Pancreas (tissue), 10 donors: ENCODE measurements at regions not wholly inside any gene's neighbourhood (a gene's known extent, or its start where the extent isn't known, plus 50 kb on each side); places are given as distances from the start of the nearest gene placed in this dataset.

Experiments used
- ATAC-seq, 4 donors: fragments of 200-7000 bp; cut with Tn5 transposase; one replicate each; pipeline versions ENCODE4 v1.8.0 to v1.9.1; 2020; ENCODE audit warnings: mild to moderate bottlenecking in 4 of 4, moderate library complexity in 4 of 4
- DNase-seq, 6 donors: peaks; one replicate each; pipeline ENCODE4 v3.0.0-alpha.2; 2020
- FAIRE-seq: peaks from 2 replicates; lab custom pipeline; 2012; peaks lifted over from hg19 to GRCh38; lab: Jason Lieb, UNC
- H3K27ac ChIP-seq, 4 donors: fragments of 200-600 bp; sonication (generic); 1 replicate in 3 of 4; 2 replicates in 1 of 4; pipeline versions ENCODE4 v1.5.0 to v1.8.0; 2020
- H3K27me3 ChIP-seq, 4 donors: fragments of 200-600 bp; one replicate each; pipeline ENCODE4 v1.8.0; 2021
- H3K36me3 ChIP-seq, 3 donors: fragments of 200-600 bp; sonication (generic) in 1 of 3; one replicate each; pipeline versions ENCODE4 v1.5.0 to v1.8.0; 2020 to 2021
- H3K4me1 ChIP-seq, 3 donors: fragments of 200-600 bp; one replicate each; pipeline ENCODE4 v1.8.0; 2021
- H3K4me3 ChIP-seq, 4 donors: fragments of 200-600 bp; sonication (generic) in 2 of 4; one replicate each; pipeline versions ENCODE4 v1.5.0 to v1.8.0; 2020 to 2021
- H3K9me3 ChIP-seq, 4 donors: fragments of 200-600 bp; one replicate each; pipeline ENCODE4 v1.8.0; 2021
- CTCF ChIP-seq, 4 donors: fragments of 200-600 bp; sonication (generic) in 3 of 4; IDR thresholded peaks; one replicate each; pipeline versions ENCODE4 v1.5.0 to v1.8.0; 2021; ENCODE audit warnings: antibody characterized with exemption in 4 of 4
- WGBS, 2 donors: extraction: QIAGEN DNeasy Blood & Tissue Kit; methylation state at CpG; one replicate each; pipeline ENCODE4 v1.1.7; 2013; 5-methylcytosine and 5-hydroxymethylcytosine counted together
- intact Hi-C, 3 donors: fragments of 100-400 bp; cut with DNase I; formaldehyde crosslinking; loops; one replicate each; pipeline versions ENCODE4 v1.11.1 to v1.14.2; 2022
- donor health status: healthy with polysubstance abuse.
- donor health status: DM: no; HTN: no; CAD: no; lungs with moderate emphysema.
- donor health status: DM: no; HTN: no; CAD: no.
- donor health status: control.
- donor health status: control.
- donor health status: Bipolar disorder and iron deficiency.
- donor health status: DM: yes; HTN: yes; CAD: no.
- donor health status: DM: no; HTN: no; CAD: no.
- donor health status: DM: no; HTN: no; CAD: no.
- donor health status: DM: yes; HTN: yes; CAD: no.

- Histone ChIP-seq H3K4me1 (no peaks in the 10 kb centered on the region), H3K27me3 (no peaks in the 10 kb centered on the region), H3K9me3 (no peaks in the 10 kb centered on the region), H3K36me3 (no peaks in the 10 kb centered on the region), H3K27ac (no peak overlapping the region), H3K4me3 (no peak overlapping the region)
- TF ChIP-seq CTCF (IDR thresholded peaks at IDR 0.05): no peak
- 77 to 91% methylated on average over 2 of the region's 2 CpGs for WGBS, 2 donors
- FAIRE-seq: no peak
- no peak for DNase-seq
- ATAC-seq: no peak
- intact Hi-C loops: no loop called here
Observed at GRCh38 chr6:121748850-121749249, 313.4 kb downstream of the GJA1 start.

GRCh38 chr6:121755485-121755884, 320.0 kb downstream of the GJA1 start:
- Histone ChIP-seq H3K4me3 (no peak overlapping the region), H3K36me3 (no peaks in the 10 kb centered on the region), H3K27ac (no peak overlapping the region), H3K4me1 (no peaks in the 10 kb centered on the region), H3K9me3 (no peaks in the 10 kb centered on the region), H3K27me3 (no peaks in the 10 kb centered on the region)
- FAIRE-seq (no peak), ATAC-seq (no peak), DNase-seq (no peak)
- intact Hi-C loops: no loop called here
- 83 to 100% methylated on average over 1 of the region's 1 CpG for WGBS, 2 donors
- no peak for TF ChIP-seq CTCF (IDR thresholded peaks at IDR 0.05)

- Histone ChIP-seq H3K36me3 (no peaks in the 10 kb centered on the region), H3K4me3 (no peak overlapping the region), H3K9me3 (no peaks in the 10 kb centered on the region), H3K4me1 (no peaks in the 10 kb centered on the region), H3K27me3 (no peaks in the 10 kb centered on the region), H3K27ac (no peak overlapping the region)
- no peak for TF ChIP-seq CTCF (IDR thresholded peaks at IDR 0.05)
- WGBS, 2 donors: 81 to 86% methylated on average over 1 of the region's 1 CpG
- DNase-seq (no peak), ATAC-seq (no peak), FAIRE-seq (no peak)
- intact Hi-C loops: no loop called here
Observed at GRCh38 chr6:121756666-121757065, 321.2 kb downstream of the GJA1 start.

GRCh38 chr6:121759370-121759769, 323.9 kb downstream of the GJA1 start:
- H3K4me1 ChIP-seq: no peaks in the 10 kb centered on the region
- TF ChIP-seq CTCF (IDR thresholded peaks at IDR 0.05): no peak
- 66 to 87% methylated on average over 1 of the region's 1 CpG for WGBS, 2 donors
- FAIRE-seq: no peak
- H3K27ac ChIP-seq: no peak overlapping the region
- H3K9me3 ChIP-seq: no peaks in the 10 kb centered on the region
- H3K27me3 ChIP-seq: no peaks in the 10 kb centered on the region
- no peak overlapping the region for H3K4me3 ChIP-seq
- no peaks in the 10 kb centered on the region for H3K36me3 ChIP-seq
- ATAC-seq: no peak
- intact Hi-C loops: no loop called here
- no peak for DNase-seq

GRCh38 chr6:121760191-121760590, 324.7 kb downstream of the GJA1 start:
- no peak for DNase-seq
- no peak overlapping the region for H3K27ac ChIP-seq
- ATAC-seq: no peak
- 75 to 77% methylated on average over 11 of the region's 11 CpGs for WGBS, 2 donors
- H3K27me3 ChIP-seq: no peaks in the 10 kb centered on the region
- H3K4me3 ChIP-seq: no peak overlapping the region
- no peak for TF ChIP-seq CTCF (IDR thresholded peaks at IDR 0.05)
- no peaks in the 10 kb centered on the region for H3K36me3 ChIP-seq
- no peaks in the 10 kb centered on the region for H3K9me3 ChIP-seq
- FAIRE-seq: no peak
- no peaks in the 10 kb centered on the region for H3K4me1 ChIP-seq
- intact Hi-C loops: no loop called here
